Loucy (cell line): ENCODE measurements at regions not wholly inside any gene's neighbourhood (a gene's known extent, or its start where the extent isn't known, plus 50 kb on each side); places are given as distances from the start of the nearest gene placed in this dataset.

Experiments
- EZH2phosphoT487 ChIP-seq: fragments of 200-600 bp; IDR thresholded peaks from 2 replicates; pipeline ENCODE4 v1.6.1; 2018; ENCODE audit warnings: antibody characterized with exemption, mild to moderate bottlenecking, moderate library complexity, borderline replicate concordance
- TF ChIP-seq, protein P1 (sequence below): fragments of 200-600 bp; sonication (generic); conservative IDR thresholded peaks from 2 replicates; pipeline ENCODE4 v1.5.1; 2014; ENCODE audit warnings: mild to moderate bottlenecking, antibody characterized with exemption, low read length

DNA sequence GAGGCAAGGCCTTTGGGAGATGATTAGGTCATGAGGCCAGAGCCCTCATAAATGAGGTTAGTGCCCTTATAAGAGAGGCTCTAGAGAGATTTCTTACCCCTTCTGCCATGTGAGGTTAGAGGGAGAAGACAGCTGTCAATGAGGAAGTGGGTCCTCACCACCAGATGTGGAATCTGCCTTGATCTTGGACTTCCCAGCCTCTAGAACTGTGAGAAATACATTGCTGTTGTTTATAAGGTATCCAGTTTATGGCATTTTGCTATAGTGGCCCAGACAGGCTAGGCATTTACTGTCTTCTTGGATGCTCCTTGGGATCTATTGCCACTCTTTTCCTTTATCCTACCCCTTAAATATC, 57.1 kb upstream of the CITED2 start:
- TF ChIP-seq, protein P1, sequence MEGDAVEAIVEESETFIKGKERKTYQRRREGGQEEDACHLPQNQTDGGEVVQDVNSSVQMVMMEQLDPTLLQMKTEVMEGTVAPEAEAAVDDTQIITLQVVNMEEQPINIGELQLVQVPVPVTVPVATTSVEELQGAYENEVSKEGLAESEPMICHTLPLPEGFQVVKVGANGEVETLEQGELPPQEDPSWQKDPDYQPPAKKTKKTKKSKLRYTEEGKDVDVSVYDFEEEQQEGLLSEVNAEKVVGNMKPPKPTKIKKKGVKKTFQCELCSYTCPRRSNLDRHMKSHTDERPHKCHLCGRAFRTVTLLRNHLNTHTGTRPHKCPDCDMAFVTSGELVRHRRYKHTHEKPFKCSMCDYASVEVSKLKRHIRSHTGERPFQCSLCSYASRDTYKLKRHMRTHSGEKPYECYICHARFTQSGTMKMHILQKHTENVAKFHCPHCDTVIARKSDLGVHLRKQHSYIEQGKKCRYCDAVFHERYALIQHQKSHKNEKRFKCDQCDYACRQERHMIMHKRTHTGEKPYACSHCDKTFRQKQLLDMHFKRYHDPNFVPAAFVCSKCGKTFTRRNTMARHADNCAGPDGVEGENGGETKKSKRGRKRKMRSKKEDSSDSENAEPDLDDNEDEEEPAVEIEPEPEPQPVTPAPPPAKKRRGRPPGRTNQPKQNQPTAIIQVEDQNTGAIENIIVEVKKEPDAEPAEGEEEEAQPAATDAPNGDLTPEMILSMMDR = no peak
- TF ChIP-seq EZH2phosphoT487 = no peak
